ENCODE measurements at regions not wholly inside any gene's neighbourhood (a gene's known extent, or its start where the extent isn't known, plus 50 kb on each side); places are given as distances from the start of the nearest gene placed in this dataset.

- no peak overlapping the region for H3K4me3 ChIP-seq (ENCODE audit: low read depth, low read length)
- TF ChIP-seq, protein P1, sequence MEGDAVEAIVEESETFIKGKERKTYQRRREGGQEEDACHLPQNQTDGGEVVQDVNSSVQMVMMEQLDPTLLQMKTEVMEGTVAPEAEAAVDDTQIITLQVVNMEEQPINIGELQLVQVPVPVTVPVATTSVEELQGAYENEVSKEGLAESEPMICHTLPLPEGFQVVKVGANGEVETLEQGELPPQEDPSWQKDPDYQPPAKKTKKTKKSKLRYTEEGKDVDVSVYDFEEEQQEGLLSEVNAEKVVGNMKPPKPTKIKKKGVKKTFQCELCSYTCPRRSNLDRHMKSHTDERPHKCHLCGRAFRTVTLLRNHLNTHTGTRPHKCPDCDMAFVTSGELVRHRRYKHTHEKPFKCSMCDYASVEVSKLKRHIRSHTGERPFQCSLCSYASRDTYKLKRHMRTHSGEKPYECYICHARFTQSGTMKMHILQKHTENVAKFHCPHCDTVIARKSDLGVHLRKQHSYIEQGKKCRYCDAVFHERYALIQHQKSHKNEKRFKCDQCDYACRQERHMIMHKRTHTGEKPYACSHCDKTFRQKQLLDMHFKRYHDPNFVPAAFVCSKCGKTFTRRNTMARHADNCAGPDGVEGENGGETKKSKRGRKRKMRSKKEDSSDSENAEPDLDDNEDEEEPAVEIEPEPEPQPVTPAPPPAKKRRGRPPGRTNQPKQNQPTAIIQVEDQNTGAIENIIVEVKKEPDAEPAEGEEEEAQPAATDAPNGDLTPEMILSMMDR (IDR thresholded peaks at IDR 0.05; ENCODE audit: insufficient read depth, low read length, missing control alignments) = no peak
- ChIA-PET POLR2A (no interaction called here), CTCF (no interaction called here)
- DNase-seq (ENCODE audit: low read depth, low spot score) = no peak
Measured at GRCh38 chr15:25220834-25221233, 218.0 kb downstream of the UBE3A start.

DNA sequence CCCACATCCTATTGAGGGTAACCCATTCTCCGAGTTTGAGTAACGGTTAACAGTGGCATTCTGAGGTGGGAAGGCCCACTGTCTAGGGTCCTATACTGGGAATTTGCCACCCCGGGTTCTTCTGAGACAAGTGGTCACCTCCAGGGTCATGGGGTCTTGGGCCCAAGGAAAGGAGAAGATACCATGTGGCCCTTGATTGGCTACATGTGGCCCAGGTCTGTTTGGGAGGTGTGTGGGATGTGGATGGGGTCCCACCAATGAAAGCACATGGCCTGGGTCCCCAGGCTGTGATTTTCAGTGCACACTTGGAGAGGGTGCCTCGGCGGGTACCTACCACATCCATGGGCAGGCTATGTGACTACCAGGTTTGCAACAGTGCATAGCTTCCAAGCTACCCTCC lies 214.4 kb downstream of the UBE3A start:
- no peak overlapping the region for H3K4me3 ChIP-seq (ENCODE audit: low read depth, low read length)
- TF ChIP-seq, protein P1 (IDR thresholded peaks at IDR 0.05; ENCODE audit: insufficient read depth, low read length, missing control alignments) = no peak
- CTCF ChIA-PET = no interaction called here
- no peak for DNase-seq (ENCODE audit: low read depth, low spot score)
- POLR2A ChIA-PET = no interaction called here

DNA sequence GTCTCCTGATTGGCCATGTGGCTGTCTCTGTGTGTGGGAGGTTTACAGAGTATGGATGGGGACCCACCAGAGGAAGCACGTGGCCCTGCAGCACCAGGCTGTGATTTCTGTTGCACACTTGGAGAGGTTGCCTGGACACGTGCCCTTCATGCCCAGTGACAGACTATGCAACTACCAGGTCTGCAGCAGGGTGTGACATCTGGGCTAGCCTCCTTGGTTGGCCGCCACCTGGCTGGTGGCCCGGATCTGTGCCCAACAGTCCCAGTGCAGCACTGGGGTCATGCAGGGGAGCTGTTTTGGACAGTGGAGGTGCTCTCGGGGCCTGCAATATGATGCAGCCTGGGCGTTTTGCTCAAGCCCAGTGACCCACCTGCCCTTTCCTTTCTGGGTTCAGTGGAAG lies 212.5 kb downstream of the UBE3A start:
- POLR2A ChIA-PET = no interaction called here
- no peak overlapping the region for H3K4me3 ChIP-seq (ENCODE audit: low read depth, low read length)
- DNase-seq (ENCODE audit: low read depth, low spot score) = no peak
- TF ChIP-seq, protein P1 (IDR thresholded peaks at IDR 0.05; ENCODE audit: insufficient read depth, low read length, missing control alignments) = no peak
- CTCF ChIA-PET = no interaction called here

GRCh38 chr15:25228261-25228660 lies 210.6 kb downstream of the UBE3A start:
- no peak overlapping the region for H3K4me3 ChIP-seq (ENCODE audit: low read depth, low read length)
- TF ChIP-seq, protein P1 (IDR thresholded peaks at IDR 0.05; ENCODE audit: insufficient read depth, low read length, missing control alignments) = no peak
- ChIA-PET POLR2A (no interaction called here), CTCF (no interaction called here)
- no peak for DNase-seq (ENCODE audit: low read depth, low spot score)

DNA sequence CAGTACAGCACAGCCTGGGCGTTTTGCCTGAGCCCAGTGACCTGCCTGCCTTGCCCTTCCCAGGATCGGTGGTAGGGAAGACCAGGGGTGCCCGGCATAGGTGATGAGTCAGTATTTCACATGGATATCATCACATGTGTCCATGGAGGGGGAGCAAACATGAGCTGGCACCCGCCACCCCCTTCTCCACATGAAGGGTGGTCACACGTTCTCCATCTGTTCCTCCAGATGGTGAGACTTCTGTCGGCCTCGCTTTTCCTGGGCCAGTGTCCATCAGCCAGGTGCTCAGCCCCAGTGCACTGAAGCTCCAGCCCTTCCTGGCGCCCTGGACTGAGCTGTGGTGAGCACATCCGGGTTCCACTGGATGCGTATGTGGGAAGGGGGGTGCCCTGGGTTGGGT lies 208.4 kb downstream of the UBE3A start:
- TF ChIP-seq, protein P1 (IDR thresholded peaks at IDR 0.05; ENCODE audit: insufficient read depth, low read length, missing control alignments) = no peak
- ChIA-PET CTCF (no interaction called here), POLR2A (no interaction called here)
- no peak for DNase-seq (ENCODE audit: low read depth, low spot score)
- H3K4me3 ChIP-seq (ENCODE audit: low read depth, low read length) = no peak overlapping the region

- ChIA-PET CTCF (no interaction called here), POLR2A (no interaction called here)
- DNase-seq (ENCODE audit: low read depth, low spot score) = no peak
- TF ChIP-seq, protein P1 (IDR thresholded peaks at IDR 0.05; ENCODE audit: insufficient read depth, low read length, missing control alignments) = no peak
- H3K4me3 ChIP-seq (ENCODE audit: low read depth, low read length) = no peak overlapping the region
Measured at GRCh38 chr15:25233766-25234350, 205.0 kb downstream of the UBE3A start.
